ENCODE measurements at regions not wholly inside any gene's neighbourhood (a gene's known extent, or its start where the extent isn't known, plus 50 kb on each side); places are given as distances from the start of the nearest gene placed in this dataset.
"Not testable (repeated sequence)": the region's sequence is repeated elsewhere in the genome, so short reads cannot be mapped to it uniquely, and the experiment has no call there.

- H3K4me3 ChIP-seq (ENCODE audit: low read depth, low read length), result no peak overlapping the region
- no peak for TF ChIP-seq CTCF (IDR thresholded peaks at IDR 0.05; ENCODE audit: low read depth, low read length)
These were observed 596.8 kb upstream of the HS3ST5 start for GRCh38 chr6:114939630-114940029.

GRCh38 chr6:114936080-114936479 lies 593.3 kb upstream of the HS3ST5 start:
- no peak for TF ChIP-seq CTCF (IDR thresholded peaks at IDR 0.05; ENCODE audit: low read depth, low read length)
- no peak overlapping the region for H3K4me3 ChIP-seq (ENCODE audit: low read depth, low read length)

GRCh38 chr6:114934079-114934478 lies 591.3 kb upstream of the HS3ST5 start:
- H3K4me3 ChIP-seq (ENCODE audit: low read depth, low read length), result no peak overlapping the region
- no peak for TF ChIP-seq CTCF (IDR thresholded peaks at IDR 0.05; ENCODE audit: low read depth, low read length)

- not testable (repeated sequence) for H3K4me3 ChIP-seq (ENCODE audit: low read depth, low read length)
These were observed 585.9 kb upstream of the HS3ST5 start for GRCh38 chr6:114928731-114929130.

- TF ChIP-seq CTCF (IDR thresholded peaks at IDR 0.05; ENCODE audit: low read depth, low read length), result no peak
- no peak overlapping the region for H3K4me3 ChIP-seq (ENCODE audit: low read depth, low read length)
These were observed 563.3 kb upstream of the HS3ST5 start for GRCh38 chr6:114906096-114906495.

GRCh38 chr6:114897536-114897935 lies 554.7 kb upstream of the HS3ST5 start:
- no peak overlapping the region for H3K4me3 ChIP-seq (ENCODE audit: low read depth, low read length)
- no peak for TF ChIP-seq CTCF (IDR thresholded peaks at IDR 0.05; ENCODE audit: low read depth, low read length)

- TF ChIP-seq CTCF (IDR thresholded peaks at IDR 0.05; ENCODE audit: low read depth, low read length), result no peak
- H3K4me3 ChIP-seq (ENCODE audit: low read depth, low read length), result no peak overlapping the region
These were observed 549.4 kb upstream of the HS3ST5 start for GRCh38 chr6:114892211-114892610.

GRCh38 chr6:114888241-114888640 lies 545.4 kb upstream of the HS3ST5 start:
- no peak for TF ChIP-seq CTCF (IDR thresholded peaks at IDR 0.05; ENCODE audit: low read depth, low read length)
- H3K4me3 ChIP-seq (ENCODE audit: low read depth, low read length), result no peak overlapping the region

Measured in WI38 (cell line).